ENCODE measurements at regions not wholly inside any gene's neighbourhood (a gene's known extent, or its start where the extent isn't known, plus 50 kb on each side); places are given as distances from the start of the nearest gene placed in this dataset.
"Not testable (repeated sequence)": the region's sequence is repeated elsewhere in the genome, so short reads cannot be mapped to it uniquely, and the experiment has no call there.

DNA sequence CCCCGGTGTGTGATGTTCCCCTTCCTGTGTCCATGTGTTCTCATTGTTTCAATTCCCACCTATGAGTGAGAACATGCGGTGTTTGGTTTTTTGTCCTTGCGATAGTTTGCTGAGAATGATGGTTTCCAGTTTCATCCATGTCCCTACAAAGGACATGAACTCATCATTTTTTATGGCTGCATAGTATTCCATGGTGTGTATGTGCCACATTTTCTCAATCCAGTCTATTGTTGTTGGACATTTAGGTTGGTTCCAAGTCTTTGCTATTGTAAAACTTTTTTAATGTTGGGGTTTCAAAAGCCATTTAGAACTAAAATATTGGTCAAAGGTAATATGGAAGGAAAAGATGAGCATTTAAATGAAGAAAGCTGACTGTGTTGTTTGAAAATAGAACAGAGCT lies 88.3 kb upstream of the SIMC1 start:
- TF ChIP-seq CTCF (conservative IDR thresholded peaks at IDR 0.05; ENCODE audit: low read depth, low read length); EZH2 (IDR thresholded peaks at IDR 0.05; ENCODE audit: borderline replicate concordance, low read depth, low read length, poor library complexity, severe bottlenecking): not testable (repeated sequence)

All from A673 (cell line).